Left lung (tissue), 4 donors: ENCODE measurements at regions not wholly inside any gene's neighbourhood (a gene's known extent, or its start where the extent isn't known, plus 50 kb on each side); places are given as distances from the start of the nearest gene placed in this dataset.

ENCODE experiments used
- ATAC-seq: fragments of 200-7000 bp; cut with Tn5 transposase; one replicate; pipeline ENCODE4 v1.9.1; 2020; ENCODE audit warnings: moderate library complexity
- DNase-seq, 4 donors: peaks; one replicate each; pipeline ENCODE4 v3.0.0-alpha.2; 2013 to 2020
- H3K27ac ChIP-seq, 2 donors: fragments of 200-600 bp; sonication (generic) in 1 of 2; one replicate each; pipeline versions ENCODE4 v1.5.0 to v1.8.0; 2020 to 2021
- H3K27me3 ChIP-seq, 2 donors: fragments of 200-600 bp; sonication (generic) in 1 of 2; one replicate each; pipeline versions ENCODE4 v1.5.0 to v1.8.0; 2020 to 2021
- H3K36me3 ChIP-seq, 2 donors: fragments of 200-600 bp; sonication (generic) in 1 of 2; one replicate each; pipeline versions ENCODE4 v1.5.0 to v1.8.0; 2020 to 2021
- H3K4me1 ChIP-seq, 2 donors: fragments of 200-600 bp; one replicate each; pipeline ENCODE4 v1.8.0; 2021
- H3K4me3 ChIP-seq, 2 donors: fragments of 200-600 bp; sonication (generic) in 1 of 2; one replicate each; pipeline versions ENCODE4 v1.5.0 to v1.8.0; 2020 to 2021; ENCODE audit warnings: mild to moderate bottlenecking in 1 of 2
- H3K9me3 ChIP-seq, 2 donors: fragments of 200-600 bp; sonication (generic) in 1 of 2; one replicate each; pipeline versions ENCODE4 v1.5.0 to v1.8.0; 2020 to 2021
- CTCF ChIP-seq, 2 donors: fragments of 200-600 bp; sonication (generic) in 1 of 2; IDR thresholded peaks; one replicate each; pipeline versions ENCODE4 v1.5.0 to v1.8.0; 2021; ENCODE audit warnings: antibody characterized with exemption in 2 of 2
- intact Hi-C, 2 donors: fragments of 100-400 bp; cut with DNase I; formaldehyde crosslinking; loops; one replicate each; pipeline versions ENCODE4 v1.11.2 to v1.14.2; 2022
- donor health status: DM: no; HTN: yes; CAD: no.
- donor health status: DM: no; HTN: no; CAD: no.

GRCh38 chr9:83155733-83156132 is 92.8 kb upstream of the RASEF start:
- DNase-seq, result no peak
- no peaks in the 10 kb centered on the region for H3K27me3 ChIP-seq
- H3K4me3 ChIP-seq, result no peak overlapping the region
- H3K4me1 ChIP-seq, result no peaks in the 10 kb centered on the region
- intact Hi-C loops, result no loop called here
- H3K27ac ChIP-seq, result no peak overlapping the region
- no peaks in the 10 kb centered on the region for H3K9me3 ChIP-seq
- TF ChIP-seq CTCF (IDR thresholded peaks at IDR 0.05), result no peak
- no peak for ATAC-seq
- H3K36me3 ChIP-seq, result no peaks in the 10 kb centered on the region

GRCh38 chr9:83154821-83155220 is 91.9 kb upstream of the RASEF start:
- no peak for DNase-seq
- Histone ChIP-seq H3K9me3 (no peaks in the 10 kb centered on the region), H3K27ac (peak overlapping the region; percentile 18 to 50), H3K27me3 (no peaks in the 10 kb centered on the region), H3K4me1 (no peaks in the 10 kb centered on the region), H3K4me3 (no peak overlapping the region), H3K36me3 (no peaks in the 10 kb centered on the region)
- peak; percentile 92 for ATAC-seq
- intact Hi-C loops, result no loop called here
- TF ChIP-seq CTCF (IDR thresholded peaks at IDR 0.05), result no peak

- no peaks in the 10 kb centered on the region for H3K4me1 ChIP-seq
- intact Hi-C loops, result no loop called here
- peak in 1 of 4 donors; percentile 48 for DNase-seq
- peak overlapping the region; percentile 18 to 50 for H3K27ac ChIP-seq
- no peaks in the 10 kb centered on the region for H3K36me3 ChIP-seq
- H3K27me3 ChIP-seq, result no peaks in the 10 kb centered on the region
- no peak overlapping the region for H3K4me3 ChIP-seq
- H3K9me3 ChIP-seq, result no peaks in the 10 kb centered on the region
- ATAC-seq, result peak; percentile 95
- no peak for TF ChIP-seq CTCF (IDR thresholded peaks at IDR 0.05)
These were observed 91.3 kb upstream of the RASEF start for GRCh38 chr9:83154087-83154736.

- ATAC-seq, result no peak
- no peaks in the 10 kb centered on the region for H3K27me3 ChIP-seq
- no peaks in the 10 kb centered on the region for H3K9me3 ChIP-seq
- TF ChIP-seq CTCF (IDR thresholded peaks at IDR 0.05), result no peak
- H3K36me3 ChIP-seq, result no peaks in the 10 kb centered on the region
- intact Hi-C loops, result no loop called here
- no peak overlapping the region for H3K27ac ChIP-seq
- H3K4me1 ChIP-seq, result no peaks in the 10 kb centered on the region
- DNase-seq, result no peak
- no peak overlapping the region for H3K4me3 ChIP-seq
These were observed 90.1 kb upstream of the RASEF start for GRCh38 chr9:83153030-83153429.

GRCh38 chr9:83151627-83152137 is 88.7 kb upstream of the RASEF start:
- intact Hi-C loops, result no loop called here
- Histone ChIP-seq H3K4me1 (no peaks in the 10 kb centered on the region), H3K27me3 (no peaks in the 10 kb centered on the region), H3K9me3 (peaks cover 0 to 5% of the 10 kb centered on the region in 2 donors), H3K36me3 (no peaks in the 10 kb centered on the region), H3K4me3 (no peak overlapping the region), H3K27ac (no peak overlapping the region)
- ATAC-seq (no peak), DNase-seq (no peak)
- no peak for TF ChIP-seq CTCF (IDR thresholded peaks at IDR 0.05)
